Panc1 (cell line): ENCODE measurements at regions not wholly inside any gene's neighbourhood (a gene's known extent, or its start where the extent isn't known, plus 50 kb on each side); places are given as distances from the start of the nearest gene placed in this dataset.

Experiments
- ATAC-seq: fragments of 200-7000 bp; cut with Tn5 transposase; 2 replicates; pipeline ENCODE4 v1.9.1; 2020; ENCODE audit warnings: mild to moderate bottlenecking, moderate library complexity
- BruUV-seq: library from RNA; stranded (reverse); fragments of 400-500 nt; replicated peaks from 2 replicates; lab custom pipeline; 2021; lab: Mats Ljungman, UMichigan
- CTCF ChIA-PET: fragments of 300-600 bp; sonication (Branson Sonifier 250); formaldehyde crosslinking; loops from one replicate; lab custom pipeline; 2022; ENCODE audit warnings: antibody characterized with exemption; lab: Charles Lee
- POLR2A ChIA-PET: fragments of 300-600 bp; sonication (Branson Sonifier 250); formaldehyde crosslinking; loops from one replicate; lab custom pipeline; 2022; ENCODE audit warnings: antibody characterized with exemption; lab: Charles Lee
- DNase-seq: peaks from one replicate; pipeline ENCODE4 v3.0.0-alpha.2; 2010; ENCODE audit warnings: low read depth, low spot score
- H3K27ac ChIP-seq: 2 replicates; pipeline ENCODE4 v1.5.1; 2011; ENCODE audit warnings: mild to moderate bottlenecking, low read length, inconsistent platforms
- H3K27me3 ChIP-seq: fragments of 200-500 bp; sonication (Bioruptor generic); 2 replicates; pipeline ENCODE4 v1.6.0; 2014; ENCODE audit warnings: low read length, inconsistent platforms; ENCODE audit not compliant: control insufficient read depth, insufficient read depth
- H3K36me3 ChIP-seq: fragments of 200-500 bp; sonication (Bioruptor generic); 2 replicates; pipeline ENCODE4 v1.5.1; 2014; ENCODE audit warnings: inconsistent platforms, mild to moderate bottlenecking, low read length, moderate library complexity; ENCODE audit not compliant: control insufficient read depth, insufficient read depth
- H3K4me1 ChIP-seq: 2 replicates; pipeline ENCODE4 v1.5.1; 2011; ENCODE audit warnings: inconsistent platforms, mild to moderate bottlenecking, low read length, moderate library complexity; ENCODE audit not compliant: control insufficient read depth, insufficient read depth
- H3K4me3 ChIP-seq, 2 experiments: 2 replicates each; pipeline ENCODE4 v1.5.1; 2011 to 2012; ENCODE audit warnings: low read depth in 2 of 2, low read length in 2 of 2, mild to moderate bottlenecking in 2 of 2, inconsistent platforms in 1 of 2, moderate library complexity in 1 of 2
- H3K9me3 ChIP-seq: fragments of 200-500 bp; sonication (Bioruptor generic); 2 replicates; pipeline ENCODE4 v1.5.1; 2014; ENCODE audit warnings: low read depth, mild to moderate bottlenecking, inconsistent platforms, low read length, moderate library complexity; ENCODE audit not compliant: control insufficient read depth, insufficient read depth
- POLR2AphosphoS5 ChIP-seq: IDR thresholded peaks from 2 replicates; pipeline ENCODE4 v1.6.1; 2012; ENCODE audit warnings: mild to moderate bottlenecking, low read depth, low read length, moderate library complexity
- REST ChIP-seq, 2 experiments: IDR thresholded peaks; 2 replicates each; pipeline ENCODE4 v1.6.1; 2011 to 2012; ENCODE audit warnings: low read depth in 2 of 2, control low read depth in 1 of 2, low read length in 1 of 2, mild to moderate bottlenecking in 1 of 2, moderate library complexity in 1 of 2; ENCODE audit not compliant: insufficient read depth in 1 of 2
- SIN3A ChIP-seq: IDR thresholded peaks from 2 replicates; pipeline ENCODE4 v1.6.1; 2012; ENCODE audit warnings: low read depth, mild to moderate bottlenecking, low read length, moderate library complexity, borderline replicate concordance; ENCODE audit not compliant: insufficient read depth
- TCF7L2 ChIP-seq: IDR thresholded peaks from 2 replicates; pipeline ENCODE4 v1.6.1; 2011; ENCODE audit warnings: mild to moderate bottlenecking, low read depth, low read length, inconsistent platforms
- in situ Hi-C: cut with HindIII; loops from 2 replicates; pipeline ENCODE4 v1.10.0; 2016; ENCODE audit warnings: low sequenced_read_pairs, low pct_unique_long_range_greater_than_20kb
- intact Hi-C: fragments of 100-400 bp; cut with micrococcal nuclease; formaldehyde crosslinking; loops from one replicate; pipeline ENCODE4 v1.10.0; 2022; ENCODE audit not compliant: unreplicated experiment
- TF ChIP-seq, protein P1 (sequence below): fragments of 450-650 bp; IDR thresholded peaks from 2 replicates; pipeline ENCODE4 v1.5.1; 2017; ENCODE audit warnings: mild to moderate bottlenecking

DNA sequence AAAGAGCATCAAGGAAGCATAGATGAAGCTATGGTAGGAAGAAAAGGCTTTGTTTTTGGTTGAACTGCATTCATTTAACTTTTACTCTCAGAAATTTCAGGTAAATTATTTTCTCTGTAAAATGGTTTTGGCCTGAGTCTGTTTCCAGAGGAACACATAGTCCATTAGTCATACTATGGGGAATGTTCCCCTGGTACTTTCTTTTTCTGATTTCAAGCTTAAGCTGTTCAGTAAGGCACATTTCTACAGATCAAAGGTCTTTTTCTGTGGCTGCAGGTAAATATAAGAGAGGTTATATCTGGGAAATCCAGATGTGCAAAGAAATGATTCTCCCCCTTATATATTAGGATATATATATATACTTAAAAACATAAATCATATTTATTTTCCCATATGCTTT lies 1744.4 kb upstream of the ADGRL3 start:
- CTCF ChIA-PET = no interaction called here
- no peaks in the 10 kb centered on the region for H3K36me3 ChIP-seq
- H3K9me3 ChIP-seq = no peaks in the 10 kb centered on the region
- H3K27me3 ChIP-seq = no peaks in the 10 kb centered on the region
- DNase-seq = no peak
- in situ Hi-C loops = no loop called here
- no peak overlapping the region for H3K27ac ChIP-seq
- TF ChIP-seq SIN3A (no peak), REST (IDR thresholded peaks at IDR 0.05; ENCODE audit: insufficient read depth in 1 of 2, low read depth in 2 of 2, low read length in 1 of 2) (no peak), POLR2AphosphoS5 (no peak), TCF7L2 (no peak)
- TF ChIP-seq, protein P1, sequence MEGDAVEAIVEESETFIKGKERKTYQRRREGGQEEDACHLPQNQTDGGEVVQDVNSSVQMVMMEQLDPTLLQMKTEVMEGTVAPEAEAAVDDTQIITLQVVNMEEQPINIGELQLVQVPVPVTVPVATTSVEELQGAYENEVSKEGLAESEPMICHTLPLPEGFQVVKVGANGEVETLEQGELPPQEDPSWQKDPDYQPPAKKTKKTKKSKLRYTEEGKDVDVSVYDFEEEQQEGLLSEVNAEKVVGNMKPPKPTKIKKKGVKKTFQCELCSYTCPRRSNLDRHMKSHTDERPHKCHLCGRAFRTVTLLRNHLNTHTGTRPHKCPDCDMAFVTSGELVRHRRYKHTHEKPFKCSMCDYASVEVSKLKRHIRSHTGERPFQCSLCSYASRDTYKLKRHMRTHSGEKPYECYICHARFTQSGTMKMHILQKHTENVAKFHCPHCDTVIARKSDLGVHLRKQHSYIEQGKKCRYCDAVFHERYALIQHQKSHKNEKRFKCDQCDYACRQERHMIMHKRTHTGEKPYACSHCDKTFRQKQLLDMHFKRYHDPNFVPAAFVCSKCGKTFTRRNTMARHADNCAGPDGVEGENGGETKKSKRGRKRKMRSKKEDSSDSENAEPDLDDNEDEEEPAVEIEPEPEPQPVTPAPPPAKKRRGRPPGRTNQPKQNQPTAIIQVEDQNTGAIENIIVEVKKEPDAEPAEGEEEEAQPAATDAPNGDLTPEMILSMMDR = no peak
- ATAC-seq = no peak
- POLR2A ChIA-PET = no interaction called here
- no TSS peak for BruUV-seq
- intact Hi-C loops = no loop called here
- no peak overlapping the region for H3K4me3 ChIP-seq
- no peaks in the 10 kb centered on the region for H3K4me1 ChIP-seq

GRCh38 chr4:59457576-59457975 lies 1742.5 kb upstream of the ADGRL3 start:
- ChIA-PET POLR2A (no interaction called here), CTCF (no interaction called here)
- TF ChIP-seq REST (IDR thresholded peaks at IDR 0.05; ENCODE audit: insufficient read depth in 1 of 2, low read depth in 2 of 2, low read length in 1 of 2) (no peak), SIN3A (no peak), POLR2AphosphoS5 (no peak), TCF7L2 (no peak)
- TF ChIP-seq, protein P1 = no peak
- ATAC-seq (no peak), DNase-seq (no peak)
- in situ Hi-C loops = no loop called here
- BruUV-seq = no TSS peak
- Histone ChIP-seq H3K4me3 (no peak overlapping the region), H3K27me3 (no peaks in the 10 kb centered on the region), H3K27ac (no peak overlapping the region), H3K4me1 (no peaks in the 10 kb centered on the region), H3K9me3 (no peaks in the 10 kb centered on the region), H3K36me3 (no peaks in the 10 kb centered on the region)
- intact Hi-C loops = no loop called here
